Transverse colon (tissue), 4 donors: ENCODE measurements at regions not wholly inside any gene's neighbourhood (a gene's known extent, or its start where the extent isn't known, plus 50 kb on each side); places are given as distances from the start of the nearest gene placed in this dataset.
"Not testable (repeated sequence)": the region's sequence is repeated elsewhere in the genome, so short reads cannot be mapped to it uniquely, and the experiment has no call there.

Experiments used
- DNase-seq: peaks from one replicate; pipeline ENCODE4 v3.0.0-alpha.2; 2019
- H3K27ac ChIP-seq, 4 donors: fragments of 200-600 bp; sonication (generic); 2 replicates each; pipeline ENCODE4 v1.5.1; 2016 to 2018; ENCODE audit warnings: inconsistent platforms in 4 of 4
- H3K27me3 ChIP-seq: fragments of 200-600 bp; sonication (generic); 2 replicates; pipeline ENCODE4 v1.5.1; 2017; ENCODE audit warnings: inconsistent platforms
- H3K36me3 ChIP-seq, 4 donors: fragments of 200-600 bp; sonication (generic); 2 replicates each; pipeline ENCODE4 v1.5.1; 2017 to 2019; ENCODE audit warnings: inconsistent platforms in 4 of 4
- H3K4me1 ChIP-seq, 4 donors: fragments of 200-600 bp; sonication (generic); 2 replicates each; pipeline ENCODE4 v1.5.1; 2017 to 2020; ENCODE audit warnings: inconsistent platforms in 4 of 4
- H3K4me3 ChIP-seq, 4 donors: fragments of 200-600 bp; sonication (generic); 1 replicate in 1 of 4; 2 replicates in 3 of 4; pipeline versions ENCODE4 v1.5.1 to v1.6.1; 2017 to 2019; ENCODE audit warnings: inconsistent platforms in 4 of 4
- H3K9me3 ChIP-seq, 2 donors: fragments of 200-600 bp; sonication (generic); 2 replicates each; pipeline ENCODE4 v1.5.1; 2017 to 2019; ENCODE audit warnings: inconsistent platforms in 2 of 2
- EP300 ChIP-seq: sonication (generic); formaldehyde crosslinking; IDR thresholded peaks from one replicate; pipeline ENCODE4 v1.6.1; 2017; ENCODE audit warnings: antibody characterized with exemption, low read depth
- POLR2A ChIP-seq: fragments of 450-650 bp; IDR thresholded peaks from one replicate; pipeline ENCODE4 v1.6.1; 2016; ENCODE audit warnings: antibody characterized with exemption, mild to moderate bottlenecking, moderate library complexity
- POLR2AphosphoS5 ChIP-seq, 3 donors: sonication (generic); formaldehyde crosslinking; IDR thresholded peaks; one replicate each; pipeline ENCODE4 v1.6.1; 2016; ENCODE audit warnings: antibody characterized with exemption in 3 of 3
- WGBS, 2 donors: methylation state at CpG; one replicate each; pipeline ENCODE4 v1.1.5; 2018; ENCODE audit warnings: low coverage in 1 of 2; 5-methylcytosine and 5-hydroxymethylcytosine counted together
- in situ Hi-C, 4 donors: fragments of 200-750 bp; cut with MboI; loops; one replicate each; pipeline versions ENCODE4 v1.15.0 to v1.15.1; 2017; ENCODE audit warnings: low sequenced_read_pairs in 3 of 4, low pct_ligation_motif_present in 1 of 4, low pct_unique_long_range_greater_than_20kb in 1 of 4
- intact Hi-C: fragments of 100-400 bp; cut with DNase I; formaldehyde crosslinking; loops from one replicate; pipeline ENCODE4 v1.15.1; 2023; ENCODE audit warnings: low total_unique reads
- TF ChIP-seq, protein P1 (sequence below), 5 experiments: fragments of 200-600 bp in 3 of 5; fragments of 450-650 bp in 2 of 5; sonication (generic) in 3 of 5; IDR thresholded peaks; 1 replicate in 2 of 5; 2 replicates in 3 of 5; pipeline ENCODE4 v1.5.1; 2016 to 2017; ENCODE audit warnings: antibody characterized with exemption in 5 of 5, inconsistent platforms in 3 of 5, mild to moderate bottlenecking in 2 of 5, moderate library complexity in 1 of 5

DNA sequence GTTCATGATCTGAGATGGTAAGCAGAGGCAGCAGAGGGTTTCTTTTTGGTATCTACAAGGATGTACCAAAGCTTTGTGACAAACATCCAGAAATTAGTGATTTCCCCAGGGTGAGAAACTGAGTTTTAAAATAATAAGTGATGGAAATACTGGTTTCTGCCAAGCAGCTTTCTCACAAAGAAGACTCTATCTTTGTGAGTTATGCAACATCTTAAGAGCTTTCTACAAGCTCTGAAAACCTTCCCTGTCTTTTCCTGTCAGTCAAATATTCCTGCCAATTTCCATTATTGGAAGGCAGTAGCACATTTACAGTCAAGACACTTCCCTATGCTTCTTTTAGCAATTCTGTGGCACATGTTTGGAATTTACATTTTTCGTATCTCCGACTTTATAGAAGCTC lies 264.7 kb upstream of the SPTLC3 start:
- 80 to 100% methylated on average over 1 to 2 of the region's 2 CpGs for WGBS, 2 donors
- in situ Hi-C loops = no loop called here
- Histone ChIP-seq H3K36me3 (no peaks in the 10 kb centered on the region), H3K9me3 (no peaks in the 10 kb centered on the region), H3K4me3 (no peak overlapping the region), H3K27me3 (no peaks in the 10 kb centered on the region), H3K27ac (no peak overlapping the region), H3K4me1 (no peaks in the 10 kb centered on the region)
- DNase-seq = no peak
- TF ChIP-seq POLR2AphosphoS5 (IDR thresholded peaks at IDR 0.05) = no peak
- TF ChIP-seq EP300 = no peak
- TF ChIP-seq POLR2A = no peak
- TF ChIP-seq, protein P1, sequence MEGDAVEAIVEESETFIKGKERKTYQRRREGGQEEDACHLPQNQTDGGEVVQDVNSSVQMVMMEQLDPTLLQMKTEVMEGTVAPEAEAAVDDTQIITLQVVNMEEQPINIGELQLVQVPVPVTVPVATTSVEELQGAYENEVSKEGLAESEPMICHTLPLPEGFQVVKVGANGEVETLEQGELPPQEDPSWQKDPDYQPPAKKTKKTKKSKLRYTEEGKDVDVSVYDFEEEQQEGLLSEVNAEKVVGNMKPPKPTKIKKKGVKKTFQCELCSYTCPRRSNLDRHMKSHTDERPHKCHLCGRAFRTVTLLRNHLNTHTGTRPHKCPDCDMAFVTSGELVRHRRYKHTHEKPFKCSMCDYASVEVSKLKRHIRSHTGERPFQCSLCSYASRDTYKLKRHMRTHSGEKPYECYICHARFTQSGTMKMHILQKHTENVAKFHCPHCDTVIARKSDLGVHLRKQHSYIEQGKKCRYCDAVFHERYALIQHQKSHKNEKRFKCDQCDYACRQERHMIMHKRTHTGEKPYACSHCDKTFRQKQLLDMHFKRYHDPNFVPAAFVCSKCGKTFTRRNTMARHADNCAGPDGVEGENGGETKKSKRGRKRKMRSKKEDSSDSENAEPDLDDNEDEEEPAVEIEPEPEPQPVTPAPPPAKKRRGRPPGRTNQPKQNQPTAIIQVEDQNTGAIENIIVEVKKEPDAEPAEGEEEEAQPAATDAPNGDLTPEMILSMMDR (IDR thresholded peaks at IDR 0.05) = no peak
- intact Hi-C loops = no loop called here

DNA sequence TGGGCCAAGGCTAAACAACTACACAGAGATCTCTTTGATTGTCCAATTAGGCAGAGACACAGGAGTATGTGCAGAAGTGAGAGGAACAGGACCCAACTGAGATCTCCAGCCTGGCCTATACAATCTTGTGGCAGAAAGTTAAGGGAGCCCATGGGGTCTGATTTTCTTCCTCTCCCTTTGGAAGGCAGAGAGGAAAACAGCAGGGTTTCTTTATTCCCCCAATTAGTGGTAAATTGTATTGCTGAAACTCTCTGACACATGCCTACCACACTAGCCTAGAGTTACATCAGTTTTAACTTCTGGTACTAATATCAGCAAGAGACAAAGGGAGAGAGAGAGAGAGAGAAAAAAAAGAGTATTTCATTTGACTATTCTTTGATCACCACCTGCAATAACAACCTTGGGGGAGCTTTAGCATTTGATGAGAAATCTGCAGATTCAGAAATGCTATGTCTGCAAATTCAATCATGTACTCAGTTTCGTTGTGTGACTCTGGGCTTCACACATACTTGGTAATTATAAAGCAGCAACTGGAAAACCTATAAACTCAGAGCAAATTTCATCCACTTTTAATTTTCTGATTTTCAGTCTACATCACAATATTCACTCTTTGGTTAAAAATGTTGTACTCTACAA lies 260.3 kb upstream of the SPTLC3 start:
- no peak for DNase-seq
- Histone ChIP-seq H3K4me1 (no peaks in the 10 kb centered on the region), H3K27me3 (no peaks in the 10 kb centered on the region), H3K36me3 (no peaks in the 10 kb centered on the region), H3K9me3 (no peaks in the 10 kb centered on the region), H3K27ac (no peak overlapping the region), H3K4me3 (no peak overlapping the region)
- TF ChIP-seq POLR2AphosphoS5 (IDR thresholded peaks at IDR 0.05) (no peak), EP300 (no peak), POLR2A (no peak)
- TF ChIP-seq, protein P1 (IDR thresholded peaks at IDR 0.05) = no peak
- intact Hi-C loops (no loop called here), in situ Hi-C loops (no loop called here)
- WGBS, 2 donors = 74 to 75% methylated on average over 1 of the region's 1 CpG

DNA sequence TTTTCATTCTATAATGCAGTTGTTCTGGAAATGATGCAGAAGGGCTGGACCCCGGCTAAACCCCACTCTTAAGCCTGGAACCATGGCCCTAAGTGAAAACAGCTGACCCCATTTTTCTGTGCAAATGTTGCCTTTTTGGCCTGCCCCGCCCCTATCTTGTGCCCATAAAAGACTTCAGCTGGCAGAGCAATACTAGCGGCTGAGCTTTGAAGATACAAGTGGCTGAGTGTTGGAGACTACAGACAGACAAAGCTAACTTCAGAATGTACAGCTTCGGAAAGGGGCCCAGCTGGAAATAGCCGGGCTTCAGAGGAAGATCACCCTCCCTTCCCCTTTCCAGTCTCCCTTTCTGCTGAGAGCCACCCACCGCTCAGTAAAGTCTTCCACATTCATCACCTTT lies 258.6 kb upstream of the SPTLC3 start:
- intact Hi-C loops (no loop called here), in situ Hi-C loops (no loop called here)
- Histone ChIP-seq H3K36me3 (no peaks in the 10 kb centered on the region), H3K4me3 (no peak overlapping the region), H3K27me3 (no peaks in the 10 kb centered on the region), H3K9me3 (no peaks in the 10 kb centered on the region), H3K27ac (no peak overlapping the region), H3K4me1 (no peaks in the 10 kb centered on the region)
- no peak for DNase-seq
- no peak for TF ChIP-seq EP300
- TF ChIP-seq POLR2A = no peak
- TF ChIP-seq, protein P1 (IDR thresholded peaks at IDR 0.05) = no peak
- no peak for TF ChIP-seq POLR2AphosphoS5 (IDR thresholded peaks at IDR 0.05)
- 51 to 55% methylated on average over 2 to 6 of the region's 6 CpGs for WGBS, 2 donors

DNA sequence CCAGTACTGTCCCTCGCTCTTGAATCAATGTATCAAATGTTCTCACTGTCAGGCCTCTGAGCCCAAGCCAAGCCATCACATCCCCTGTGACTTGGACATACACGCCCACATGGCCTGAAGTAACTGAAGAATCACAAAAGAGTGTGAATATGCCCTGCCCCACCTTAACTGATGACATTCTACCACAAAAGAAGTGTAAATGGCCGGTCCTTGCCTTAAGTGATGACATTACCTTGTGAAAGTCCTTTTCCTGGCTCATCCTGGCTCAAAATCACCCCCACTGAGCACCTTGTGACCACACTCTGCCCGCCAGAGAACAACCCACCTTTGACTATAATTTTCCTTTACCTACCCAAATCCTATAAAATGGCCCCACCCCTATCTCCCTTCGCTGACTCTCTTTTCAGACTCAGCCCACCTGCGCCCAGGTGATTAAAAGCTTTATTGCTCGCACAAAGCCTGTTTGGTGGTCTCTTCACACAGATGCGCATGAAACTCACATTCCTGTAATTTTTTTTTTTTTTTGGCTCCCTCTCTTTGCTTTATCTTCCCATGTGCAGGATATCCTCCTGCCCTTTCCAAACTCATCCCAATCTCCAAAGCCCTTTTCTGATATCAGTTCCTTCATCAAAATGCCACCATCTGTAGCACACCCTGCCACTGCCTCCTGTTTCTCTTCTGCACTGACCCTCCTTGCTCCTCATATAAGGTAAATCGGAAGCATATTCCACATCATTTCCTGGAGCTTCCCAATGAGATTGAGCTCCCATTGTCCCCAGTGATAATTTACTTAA lies 255.7 kb upstream of the SPTLC3 start:
- H3K4me1 ChIP-seq, H3K27ac ChIP-seq, H3K9me3 ChIP-seq, DNase-seq, H3K36me3 ChIP-seq, intact Hi-C loops, H3K4me3 ChIP-seq, H3K27me3 ChIP-seq, in situ Hi-C loops: not testable (repeated sequence)
- 81 to 89% methylated on average over 5 to 9 of the region's 9 CpGs for WGBS, 2 donors

DNA sequence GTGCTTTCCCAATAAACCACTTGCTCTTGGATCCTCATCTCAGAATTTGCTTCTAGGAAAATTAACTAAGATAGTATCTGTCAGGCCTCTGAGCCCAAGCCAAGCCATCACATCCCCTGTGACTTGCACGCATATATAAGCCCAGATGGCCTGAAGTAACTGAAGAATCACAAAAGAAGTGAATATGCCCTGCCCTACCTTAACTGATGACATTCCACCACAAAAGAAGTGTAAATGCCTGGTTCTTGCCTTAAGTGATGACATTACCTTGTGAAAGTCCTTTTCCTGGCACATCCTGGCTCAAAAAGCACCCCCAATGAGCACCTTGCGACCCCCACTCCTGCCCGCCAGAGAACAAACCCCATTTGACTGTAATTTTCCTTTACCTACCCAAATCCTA lies 255.0 kb upstream of the SPTLC3 start:
- DNase-seq, H3K4me1 ChIP-seq, H3K9me3 ChIP-seq, H3K27me3 ChIP-seq, intact Hi-C loops, in situ Hi-C loops, H3K27ac ChIP-seq, H3K36me3 ChIP-seq, H3K4me3 ChIP-seq: not testable (repeated sequence)
- WGBS, 2 donors = 87% methylated on average over 3 of the region's 3 CpGs; no CpG with 5 or more reads in 1 of the 2 donors

DNA sequence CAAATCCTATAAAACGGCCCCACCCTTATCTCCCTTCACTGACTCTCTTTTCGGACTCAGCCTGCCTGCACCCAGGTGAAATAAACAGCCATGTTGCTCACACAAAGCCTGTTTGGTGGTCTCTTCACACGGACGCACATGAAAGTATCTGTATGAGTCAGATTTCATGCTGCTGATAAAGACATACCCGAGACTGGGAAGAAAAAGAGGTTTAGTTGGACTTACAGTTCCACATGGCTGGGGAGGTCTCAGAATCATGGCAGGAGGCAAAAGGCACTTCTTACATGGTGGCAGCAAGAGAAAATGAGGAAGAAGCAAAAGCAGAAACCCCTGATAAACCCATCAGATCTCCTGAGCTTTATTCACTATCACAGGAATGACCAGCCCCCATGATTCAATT lies 249.3 kb upstream of the SPTLC3 start:
- DNase-seq, H3K27me3 ChIP-seq, H3K4me3 ChIP-seq, H3K27ac ChIP-seq, intact Hi-C loops, H3K4me1 ChIP-seq, H3K9me3 ChIP-seq, in situ Hi-C loops, H3K36me3 ChIP-seq: not testable (repeated sequence)
- WGBS, 2 donors = 40 to 80% methylated on average over 1 to 5 of the region's 5 CpGs
